ENCODE measurements at regions not wholly inside any gene's neighbourhood (a gene's known extent, or its start where the extent isn't known, plus 50 kb on each side); places are given as distances from the start of the nearest gene placed in this dataset.
"Not testable (repeated sequence)": the region's sequence is repeated elsewhere in the genome, so short reads cannot be mapped to it uniquely, and the experiment has no call there.

GRCh38 chr3:110479731-110480130 lies 591.9 kb upstream of the NECTIN3 start:
- DNase-seq (ENCODE audit: low read depth), result no peak

GRCh38 chr3:110485389-110485788 lies 586.2 kb upstream of the NECTIN3 start:
- DNase-seq (ENCODE audit: low read depth), result no peak

DNA sequence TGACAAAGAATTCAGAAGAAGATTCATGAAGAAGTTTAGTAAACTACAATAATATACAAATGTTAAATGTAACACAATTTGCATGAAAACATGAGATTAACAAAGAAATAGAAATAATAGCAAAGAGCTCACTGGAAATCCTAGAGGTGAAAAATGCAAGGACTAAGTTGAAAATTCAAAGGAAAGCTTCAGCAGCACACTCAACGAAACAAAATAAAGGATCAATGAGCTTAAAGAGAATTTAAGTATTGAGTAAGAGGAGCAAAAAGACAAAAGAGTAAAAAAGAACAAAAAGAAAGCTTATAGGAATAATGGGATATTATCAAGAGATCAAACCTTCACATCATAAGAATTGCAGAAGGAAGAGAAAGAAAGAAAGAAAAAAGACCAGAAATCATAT lies 583.8 kb upstream of the NECTIN3 start:
- no peak for DNase-seq (ENCODE audit: low read depth)

GRCh38 chr3:110491413-110491812 lies 580.2 kb upstream of the NECTIN3 start:
- DNase-seq (ENCODE audit: low read depth), result no peak

- no peak for DNase-seq (ENCODE audit: low read depth)
These were observed 578.7 kb upstream of the NECTIN3 start for GRCh38 chr3:110492876-110493275.

GRCh38 chr3:110493438-110494092 lies 578.1 kb upstream of the NECTIN3 start:
- DNase-seq (ENCODE audit: low read depth), result no peak

DNA sequence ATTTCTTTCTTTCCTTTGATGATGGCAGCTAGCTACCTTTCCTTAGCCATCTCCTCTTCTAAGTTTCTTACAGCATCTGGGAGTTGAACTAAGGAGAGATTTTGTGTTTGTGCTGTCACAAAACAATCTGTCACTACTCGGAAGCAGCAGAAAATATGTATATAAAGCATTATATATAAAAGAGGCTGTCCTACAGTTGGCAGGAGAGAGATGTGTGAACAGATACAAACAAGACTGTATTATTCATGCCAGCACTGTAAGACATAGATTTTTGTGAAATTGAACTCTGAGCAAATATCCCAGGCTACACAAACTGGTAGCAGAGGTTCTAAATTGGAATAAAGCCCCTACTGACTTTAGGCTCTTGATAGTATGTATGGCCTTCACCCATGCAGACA lies 577.5 kb upstream of the NECTIN3 start:
- DNase-seq (ENCODE audit: low read depth), result no peak

- no peak for DNase-seq (ENCODE audit: low read depth)
These were observed 576.9 kb upstream of the NECTIN3 start for GRCh38 chr3:110494728-110495127.

GRCh38 chr3:110495201-110495927 lies 576.3 kb upstream of the NECTIN3 start:
- DNase-seq (ENCODE audit: low read depth), result no peak

GRCh38 chr3:110504401-110504800 lies 567.2 kb upstream of the NECTIN3 start:
- DNase-seq (ENCODE audit: low read depth), result no peak

GRCh38 chr3:110504901-110505300 lies 566.7 kb upstream of the NECTIN3 start:
- no peak for DNase-seq (ENCODE audit: low read depth)

- no peak for DNase-seq (ENCODE audit: low read depth)
These were observed 564.7 kb upstream of the NECTIN3 start for GRCh38 chr3:110506890-110507289.

DNA sequence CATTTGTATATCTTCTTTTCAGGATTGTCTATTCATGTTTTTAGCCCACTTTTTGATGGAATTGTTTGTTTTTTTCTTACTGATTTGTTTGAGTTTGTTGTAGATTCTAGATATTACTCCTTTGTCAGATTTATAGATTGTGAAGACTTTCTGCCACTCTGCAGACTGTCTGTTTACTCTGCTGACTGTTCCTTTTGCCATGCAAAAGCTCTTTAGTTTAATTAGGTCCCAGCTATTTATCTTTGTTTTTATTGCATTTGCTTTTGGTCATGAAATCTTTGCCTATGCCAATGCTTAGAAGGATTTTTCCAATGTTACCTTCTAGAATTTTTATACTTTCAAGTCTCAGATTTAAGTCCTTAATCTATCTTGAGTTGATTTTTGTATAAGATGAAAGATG lies 564.0 kb upstream of the NECTIN3 start:
- not testable (repeated sequence) for DNase-seq (ENCODE audit: low read depth)

GRCh38 chr3:110512961-110513360 lies 558.7 kb upstream of the NECTIN3 start:
- DNase-seq (ENCODE audit: low read depth), result no peak

DNA sequence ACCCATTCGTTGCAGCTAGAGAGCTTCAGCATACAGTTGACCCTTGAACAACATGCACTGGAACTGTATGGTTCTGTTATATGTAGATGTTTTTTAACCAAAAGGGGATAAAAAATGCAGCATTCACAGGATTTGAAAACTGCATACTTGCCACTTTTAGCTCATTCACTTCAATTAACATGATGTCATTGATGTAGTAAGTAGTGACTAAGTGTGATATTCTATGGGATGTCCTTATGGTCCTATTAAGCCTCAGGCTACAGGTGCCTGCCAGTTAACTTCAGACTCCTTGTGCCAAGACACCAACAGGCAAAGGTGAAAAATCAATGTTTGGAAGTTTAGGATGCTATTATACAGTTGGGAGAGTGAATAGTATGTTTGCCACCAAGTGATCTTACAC lies 553.6 kb upstream of the NECTIN3 start:
- no peak for DNase-seq (ENCODE audit: low read depth)

GRCh38 chr3:110519071-110519470 lies 552.5 kb upstream of the NECTIN3 start:
- no peak for DNase-seq (ENCODE audit: low read depth)

DNA sequence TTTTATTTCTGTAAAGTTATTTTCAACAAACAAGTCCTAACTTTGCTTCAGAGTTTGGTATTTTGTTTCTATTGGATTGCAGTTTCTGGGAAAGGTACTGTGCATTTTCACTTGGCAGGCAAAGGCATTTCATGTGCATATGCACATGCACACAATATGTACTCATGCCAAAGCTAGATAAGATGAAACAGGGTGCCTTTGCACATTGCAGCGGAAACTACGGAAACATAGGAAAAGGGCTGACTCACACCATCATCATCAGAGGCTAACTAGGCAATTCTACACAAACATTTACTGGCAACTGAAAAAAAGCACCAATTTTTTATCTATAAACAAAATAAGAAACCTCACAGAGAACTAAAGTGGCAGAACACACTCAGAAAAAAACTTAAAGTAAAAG lies 550.6 kb upstream of the NECTIN3 start:
- DNase-seq (ENCODE audit: low read depth), result no peak

GRCh38 chr3:110525558-110526064 lies 546.0 kb upstream of the NECTIN3 start:
- DNase-seq (ENCODE audit: low read depth), result not testable (repeated sequence)

- no peak for DNase-seq (ENCODE audit: low read depth)
These were observed 544.6 kb upstream of the NECTIN3 start for GRCh38 chr3:110526777-110527727.

DNA sequence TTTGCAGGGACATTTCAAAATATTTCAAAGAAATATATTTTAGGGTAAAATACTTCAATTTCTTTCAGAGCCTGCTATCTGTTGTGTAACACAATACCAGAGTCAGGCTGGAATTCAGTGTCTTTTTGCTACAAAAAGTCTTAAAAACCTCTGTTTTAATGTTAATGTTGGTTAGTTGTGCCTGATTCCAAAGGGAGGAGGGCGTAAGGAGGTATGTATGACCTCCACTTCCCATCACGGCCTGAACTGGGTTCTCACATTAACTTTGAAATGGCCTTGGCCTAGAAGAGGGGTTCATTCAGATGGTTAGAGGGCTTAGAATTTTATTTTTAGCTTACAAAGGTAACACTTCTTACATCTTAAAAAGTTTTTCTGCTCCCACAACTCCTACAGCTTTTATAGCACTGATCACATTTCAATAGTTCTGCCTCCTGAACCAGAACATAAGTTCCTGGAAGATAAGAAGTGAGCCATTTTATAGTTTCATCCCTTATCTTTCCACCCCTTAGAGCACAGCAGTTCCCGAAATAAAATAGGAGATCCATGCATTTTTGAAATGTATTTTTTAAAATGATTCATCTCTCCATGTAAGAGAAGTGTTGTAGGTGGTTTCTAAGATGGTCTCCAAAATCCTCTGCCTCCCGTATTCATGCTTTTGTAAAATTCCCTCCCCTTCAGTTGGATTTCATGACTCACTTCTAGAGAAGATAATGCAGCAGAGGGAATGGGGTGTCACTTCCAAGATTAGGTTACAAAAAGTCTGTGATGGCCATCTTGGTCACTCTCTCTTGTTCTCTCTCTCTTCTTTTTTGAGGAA lies 543.1 kb upstream of the NECTIN3 start:
- no peak for DNase-seq (ENCODE audit: low read depth)

GRCh38 chr3:110530902-110531301 lies 540.7 kb upstream of the NECTIN3 start:
- DNase-seq (ENCODE audit: low read depth), result no peak

GRCh38 chr3:110533089-110533488 lies 538.5 kb upstream of the NECTIN3 start:
- DNase-seq (ENCODE audit: low read depth), result no peak

Measured in stimulated activated CD8-positive, alpha-beta memory T cell treated with anti-CD3 and anti-CD28 coated beads, Interleukin-15, amount 100 ng/mL, for 1 hour (primary cell).